NCI-H1694 treated with DMSO at 0.1 percent for 48 hours (cell line): ENCODE measurements at regions not wholly inside any gene's neighbourhood (a gene's known extent, or its start where the extent isn't known, plus 50 kb on each side); places are given as distances from the start of the nearest gene placed in this dataset.
"Not testable (repeated sequence)": the region's sequence is repeated elsewhere in the genome, so short reads cannot be mapped to it uniquely, and the experiment has no call there.

Experiments
- DNase-seq: peaks from one replicate; lab custom pipeline; 2025; lab: John Stamatoyannopoulos, UW

- not testable (repeated sequence) for DNase-seq
Observed at GRCh38 chr7:101679653-101680173, 50.6 kb upstream of the MYL10 start.

- no peak for DNase-seq
Observed at GRCh38 chr7:101680406-101681145, 51.5 kb upstream of the MYL10 start.

- no peak for DNase-seq
Observed at GRCh38 chr7:101681170-101682007, 52.3 kb upstream of the MYL10 start.

- no peak for DNase-seq
Observed at GRCh38 chr7:101684983-101685330, 55.9 kb upstream of the MYL10 start.

- DNase-seq: no peak
Observed at GRCh38 chr7:101686030-101686429, 56.9 kb upstream of the MYL10 start.

GRCh38 chr7:101687081-101687480, 58.0 kb upstream of the MYL10 start:
- DNase-seq: no peak

- no peak for DNase-seq
Observed at GRCh38 chr7:101687791-101688182, 58.7 kb upstream of the MYL10 start.

GRCh38 chr7:101688183-101688831, 59.2 kb upstream of the MYL10 start:
- peak; percentile 29 for DNase-seq

- DNase-seq: no peak
Observed at GRCh38 chr7:101688995-101689907, 60.2 kb upstream of the MYL10 start.

- no peak for DNase-seq
Observed at GRCh38 chr7:101690061-101690460, 61.0 kb upstream of the MYL10 start.

GRCh38 chr7:101691822-101692384, 62.8 kb upstream of the MYL10 start:
- no peak for DNase-seq

- DNase-seq: no peak
Observed at GRCh38 chr7:101693498-101694091, 64.5 kb upstream of the MYL10 start.

- no peak for DNase-seq
Observed at GRCh38 chr7:101698964-101699363, 69.9 kb upstream of the MYL10 start.

GRCh38 chr7:101699399-101699798, 70.3 kb upstream of the MYL10 start:
- DNase-seq: no peak

- DNase-seq: no peak
Observed at GRCh38 chr7:101699881-101700823, 71.1 kb upstream of the MYL10 start.

- no peak for DNase-seq
Observed at GRCh38 chr7:101701153-101701794, 72.2 kb upstream of the MYL10 start.

- no peak for DNase-seq
Observed at GRCh38 chr7:101702362-101702850, 73.3 kb upstream of the MYL10 start.

- DNase-seq: no peak
Observed at GRCh38 chr7:101705331-101705730, 76.2 kb upstream of the MYL10 start.

- no peak for DNase-seq
Observed at GRCh38 chr7:101707587-101707986, 78.5 kb upstream of the MYL10 start.
